ENCODE measurements at regions not wholly inside any gene's neighbourhood (a gene's known extent, or its start where the extent isn't known, plus 50 kb on each side); places are given as distances from the start of the nearest gene placed in this dataset.
"Not testable (repeated sequence)": the region's sequence is repeated elsewhere in the genome, so short reads cannot be mapped to it uniquely, and the experiment has no call there.

DNA sequence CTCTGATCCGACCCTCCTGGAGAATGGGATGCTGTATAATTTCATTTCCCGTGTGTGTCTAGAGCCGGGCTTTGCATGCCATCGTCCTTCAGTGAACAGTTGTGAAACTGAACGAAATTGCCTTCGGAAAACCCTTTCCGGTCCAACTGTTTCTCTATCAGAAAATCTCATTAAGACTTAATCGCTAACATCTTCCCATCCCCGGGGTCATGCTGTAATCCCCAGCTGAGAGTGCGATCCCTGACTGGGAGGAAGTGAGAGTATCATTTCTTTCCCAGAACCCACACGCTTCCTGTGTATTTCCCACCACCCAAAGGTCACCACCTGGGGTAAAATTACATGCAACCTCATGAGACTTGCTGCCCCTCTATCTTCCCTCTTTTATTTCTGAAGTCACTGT, 75.6 kb upstream of the RBFOX1 start:
- no peaks in the 10 kb centered on the region for H3K9me3 Mint-ChIP-seq
- no peaks in the 10 kb centered on the region for H3K4me1 Mint-ChIP-seq
- TF ChIP-seq, protein P1, sequence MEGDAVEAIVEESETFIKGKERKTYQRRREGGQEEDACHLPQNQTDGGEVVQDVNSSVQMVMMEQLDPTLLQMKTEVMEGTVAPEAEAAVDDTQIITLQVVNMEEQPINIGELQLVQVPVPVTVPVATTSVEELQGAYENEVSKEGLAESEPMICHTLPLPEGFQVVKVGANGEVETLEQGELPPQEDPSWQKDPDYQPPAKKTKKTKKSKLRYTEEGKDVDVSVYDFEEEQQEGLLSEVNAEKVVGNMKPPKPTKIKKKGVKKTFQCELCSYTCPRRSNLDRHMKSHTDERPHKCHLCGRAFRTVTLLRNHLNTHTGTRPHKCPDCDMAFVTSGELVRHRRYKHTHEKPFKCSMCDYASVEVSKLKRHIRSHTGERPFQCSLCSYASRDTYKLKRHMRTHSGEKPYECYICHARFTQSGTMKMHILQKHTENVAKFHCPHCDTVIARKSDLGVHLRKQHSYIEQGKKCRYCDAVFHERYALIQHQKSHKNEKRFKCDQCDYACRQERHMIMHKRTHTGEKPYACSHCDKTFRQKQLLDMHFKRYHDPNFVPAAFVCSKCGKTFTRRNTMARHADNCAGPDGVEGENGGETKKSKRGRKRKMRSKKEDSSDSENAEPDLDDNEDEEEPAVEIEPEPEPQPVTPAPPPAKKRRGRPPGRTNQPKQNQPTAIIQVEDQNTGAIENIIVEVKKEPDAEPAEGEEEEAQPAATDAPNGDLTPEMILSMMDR (IDR thresholded peaks at IDR 0.05; ENCODE audit: unreplicated experiment in 3 of 3) = no peak
- no peaks in the 10 kb centered on the region for H3K36me3 Mint-ChIP-seq (ENCODE audit: low read depth)
- no peaks in the 10 kb centered on the region for H3K27me3 Mint-ChIP-seq (ENCODE audit: low read depth)
- no peak overlapping the region for H3K27ac Mint-ChIP-seq
- H3K4me3 Mint-ChIP-seq = no peak overlapping the region

DNA sequence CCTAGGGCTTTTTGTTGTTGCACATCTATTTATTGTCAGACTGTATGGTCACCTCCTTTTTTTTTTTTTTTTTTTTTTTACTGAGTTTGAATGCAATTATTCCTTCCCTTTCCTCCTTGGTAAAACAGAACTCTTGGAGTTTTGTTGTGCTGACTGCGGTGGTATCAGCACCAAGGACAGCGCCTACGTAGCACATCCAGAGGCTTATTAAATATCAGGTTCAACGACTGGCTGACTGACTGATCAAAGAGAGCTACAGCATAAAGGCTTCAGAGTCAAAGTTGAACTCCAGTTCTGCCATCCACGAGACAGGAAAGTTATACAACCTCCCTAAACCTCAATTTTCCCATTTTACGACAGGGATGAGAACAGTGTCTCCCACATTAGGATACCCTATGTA, 86.1 kb upstream of the RBFOX1 start:
- Mint-ChIP-seq H3K36me3 (ENCODE audit: low read depth) (no peaks in the 10 kb centered on the region), H3K27me3 (ENCODE audit: low read depth) (peaks cover 6% of the 10 kb centered on the region), H3K9me3 (no peaks in the 10 kb centered on the region), H3K27ac (no peak overlapping the region), H3K4me1 (no peaks in the 10 kb centered on the region), H3K4me3 (no peak overlapping the region)
- TF ChIP-seq, protein P1 (IDR thresholded peaks at IDR 0.05; ENCODE audit: unreplicated experiment in 3 of 3) = no peak

DNA sequence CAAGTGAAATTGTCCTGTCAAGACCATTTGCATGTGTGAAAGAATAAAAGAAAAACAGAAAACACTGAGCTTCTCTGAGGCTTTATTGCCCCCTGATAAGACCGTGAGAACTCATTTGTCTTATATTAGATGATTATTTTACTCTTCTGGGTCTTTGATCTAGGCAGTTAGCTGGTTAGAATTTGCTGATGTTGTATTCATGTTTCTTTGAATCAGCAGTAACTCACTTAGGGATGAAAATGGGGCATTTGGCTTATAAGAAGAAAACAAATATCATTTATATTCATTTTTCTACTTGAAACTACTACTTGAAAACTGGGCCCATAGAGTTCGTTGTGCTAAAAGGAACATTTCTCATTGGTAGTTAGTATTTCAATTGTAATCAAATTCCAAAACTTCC, 93.1 kb upstream of the RBFOX1 start:
- H3K9me3 Mint-ChIP-seq = no peaks in the 10 kb centered on the region
- TF ChIP-seq, protein P1 (IDR thresholded peaks at IDR 0.05; ENCODE audit: unreplicated experiment in 3 of 3) = no peak
- H3K27me3 Mint-ChIP-seq (ENCODE audit: low read depth) = no peaks in the 10 kb centered on the region
- no peaks in the 10 kb centered on the region for H3K36me3 Mint-ChIP-seq (ENCODE audit: low read depth)
- no peaks in the 10 kb centered on the region for H3K4me1 Mint-ChIP-seq
- H3K27ac Mint-ChIP-seq = no peak overlapping the region
- no peak overlapping the region for H3K4me3 Mint-ChIP-seq

DNA sequence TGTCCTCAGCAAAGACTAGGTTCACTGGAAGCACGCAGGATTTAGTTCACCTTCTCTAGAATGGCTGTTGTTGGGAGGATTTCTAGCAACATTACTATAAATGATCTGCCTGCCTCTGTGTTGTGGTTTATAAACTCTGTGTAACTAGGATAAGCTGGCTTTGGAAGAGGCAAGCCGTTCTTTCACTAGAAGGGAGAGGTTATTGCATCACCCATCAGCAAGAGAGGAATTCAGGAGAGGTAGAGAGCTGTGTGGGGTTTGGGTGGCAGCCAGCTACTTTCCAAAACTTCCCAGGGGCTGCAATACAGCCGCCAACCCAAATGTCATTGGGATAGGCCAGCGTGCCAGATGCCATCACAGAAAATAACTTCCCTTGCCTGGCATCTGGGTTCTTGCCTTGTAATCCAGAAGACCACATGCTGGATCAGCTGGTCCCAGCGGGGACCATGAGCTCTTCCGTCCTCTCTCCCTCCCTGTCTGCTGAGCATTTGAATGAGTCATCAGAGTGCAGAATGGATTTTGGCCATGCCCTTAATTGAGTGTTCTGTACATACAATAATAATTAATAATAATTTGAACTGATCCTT, 95.7 kb upstream of the RBFOX1 start:
- TF ChIP-seq, protein P1 (IDR thresholded peaks at IDR 0.05; ENCODE audit: unreplicated experiment in 3 of 3) = no peak
- Mint-ChIP-seq H3K4me1 (no peaks in the 10 kb centered on the region), H3K27me3 (ENCODE audit: low read depth) (no peaks in the 10 kb centered on the region), H3K4me3 (no peak overlapping the region), H3K9me3 (no peaks in the 10 kb centered on the region), H3K36me3 (ENCODE audit: low read depth) (no peaks in the 10 kb centered on the region), H3K27ac (no peak overlapping the region)

DNA sequence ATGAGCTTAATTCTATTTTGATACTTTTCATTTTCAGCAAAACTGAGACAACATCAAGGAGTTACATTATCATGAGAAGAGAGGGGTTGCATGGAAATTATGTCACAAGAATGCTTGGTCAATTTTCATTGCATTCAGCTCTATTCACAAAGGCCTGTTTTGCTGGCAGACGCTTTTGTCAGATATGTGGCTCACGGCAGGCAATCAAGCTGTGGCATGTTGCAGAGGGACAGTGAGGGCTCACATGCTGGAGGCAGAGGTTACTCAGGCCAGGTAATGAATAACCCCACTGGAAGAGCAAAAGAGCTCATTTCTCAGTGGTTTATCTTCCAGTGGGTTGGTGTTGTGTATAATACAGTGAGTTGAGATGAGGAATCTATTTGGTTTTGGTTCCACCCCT, 98.7 kb upstream of the RBFOX1 start:
- no peaks in the 10 kb centered on the region for H3K4me1 Mint-ChIP-seq

DNA sequence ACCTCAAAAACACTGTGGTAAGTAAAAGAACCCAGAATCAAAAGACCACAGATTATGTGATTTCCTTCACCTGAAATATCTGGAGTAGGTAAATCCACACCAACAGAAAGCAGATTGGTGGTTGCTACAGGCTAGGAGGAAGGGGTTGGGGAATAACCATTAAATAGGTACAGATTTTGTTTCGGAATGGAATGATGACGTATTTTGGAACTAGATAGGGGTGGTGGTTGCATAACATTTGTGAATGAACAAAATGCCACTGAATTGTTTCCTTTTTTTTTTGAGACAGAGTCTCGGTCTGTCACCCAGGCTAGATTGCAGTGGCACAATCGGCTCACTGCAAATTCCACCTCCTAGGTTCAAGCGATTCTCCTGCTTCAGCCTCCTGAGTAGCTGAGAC, 100.9 kb upstream of the RBFOX1 start:
- TF ChIP-seq, protein P1 (IDR thresholded peaks at IDR 0.05; ENCODE audit: unreplicated experiment in 3 of 3) = no peak
- H3K9me3 Mint-ChIP-seq = no peaks in the 10 kb centered on the region
- H3K36me3 Mint-ChIP-seq (ENCODE audit: low read depth) = no peaks in the 10 kb centered on the region

More for the DNA sequence above, 98.7 kb upstream of the RBFOX1 start:
- Mint-ChIP-seq H3K27ac (no peak overlapping the region), H3K36me3 (ENCODE audit: low read depth) (no peaks in the 10 kb centered on the region), H3K9me3 (no peaks in the 10 kb centered on the region), H3K4me3 (no peak overlapping the region), H3K27me3 (ENCODE audit: low read depth) (no peaks in the 10 kb centered on the region)
- TF ChIP-seq, protein P1 (IDR thresholded peaks at IDR 0.05; ENCODE audit: unreplicated experiment in 3 of 3) = no peak

DNA sequence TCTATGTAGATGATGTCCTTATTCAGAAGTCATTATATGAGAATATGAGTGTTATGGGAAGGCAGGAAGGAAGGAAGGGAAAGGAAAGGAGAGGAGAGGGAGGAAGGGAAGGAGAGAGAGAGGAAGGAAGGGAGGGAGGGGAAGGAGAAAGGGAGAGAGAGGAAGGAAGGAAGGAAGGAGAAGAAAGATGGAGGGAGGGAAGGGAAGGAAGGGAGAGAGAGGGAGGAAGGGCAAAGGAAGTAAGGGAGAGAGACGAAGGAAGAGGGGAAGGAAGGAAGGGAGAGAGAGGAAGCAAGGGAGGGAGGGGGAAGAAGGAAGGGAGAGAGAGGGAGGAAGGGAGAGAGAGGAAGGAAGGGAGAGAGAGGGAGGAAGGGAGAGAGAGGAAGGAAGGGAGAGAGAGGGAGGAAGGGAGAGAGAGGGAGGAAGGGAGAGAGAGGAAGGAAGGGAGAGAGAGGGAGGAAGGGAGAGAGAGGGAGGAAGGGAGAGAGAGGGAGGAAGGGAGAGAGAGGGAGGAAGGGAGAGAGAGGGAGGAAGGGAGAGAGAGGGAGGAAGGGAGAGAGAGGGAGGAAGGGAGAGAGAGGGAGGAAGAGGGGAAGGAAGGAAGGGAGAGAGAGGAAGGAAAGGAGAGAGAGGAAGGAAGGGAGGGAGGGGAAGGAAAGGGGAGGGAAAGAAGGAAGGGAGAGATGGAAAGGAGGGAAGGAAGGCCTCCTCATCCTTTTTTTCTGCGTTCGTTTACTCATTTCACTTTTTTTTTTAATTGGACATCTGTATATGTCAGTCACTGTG, 103.0 kb upstream of the RBFOX1 start:
- H3K27me3 Mint-ChIP-seq (ENCODE audit: low read depth); H3K36me3 Mint-ChIP-seq (ENCODE audit: low read depth); H3K4me3 Mint-ChIP-seq; H3K9me3 Mint-ChIP-seq; H3K27ac Mint-ChIP-seq: not testable (repeated sequence)
- peaks cover 11% of the 10 kb centered on the region for H3K4me1 Mint-ChIP-seq

More for the DNA sequence above, 100.9 kb upstream of the RBFOX1 start:
- Mint-ChIP-seq H3K4me3 (no peak overlapping the region), H3K27me3 (ENCODE audit: low read depth) (no peaks in the 10 kb centered on the region), H3K27ac (no peak overlapping the region), H3K4me1 (peaks cover 7% of the 10 kb centered on the region)

All from nephron (organoid).